ENCODE measurements at regions not wholly inside any gene's neighbourhood (a gene's known extent, or its start where the extent isn't known, plus 50 kb on each side); places are given as distances from the start of the nearest gene placed in this dataset.

DNA sequence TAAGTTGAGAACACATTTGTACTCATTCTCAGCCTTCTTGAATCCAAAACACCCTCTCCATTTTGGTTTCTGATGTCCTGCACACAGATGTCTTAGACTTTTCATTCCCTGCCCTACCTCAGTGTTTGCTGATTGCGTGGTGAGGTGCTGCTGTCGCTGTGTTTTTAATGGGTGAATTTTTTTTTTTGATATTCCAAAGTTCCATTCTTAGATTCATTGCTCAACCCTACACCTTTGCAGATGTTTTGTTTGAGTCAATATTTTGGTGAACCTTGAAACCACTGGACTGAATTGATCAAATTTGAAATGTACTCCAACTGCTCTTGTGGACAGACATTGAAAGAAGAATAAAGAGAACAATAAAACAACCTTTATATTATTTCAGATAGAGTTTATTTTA lies 130.4 kb upstream of the DSEL start:
- H3K9me3 Mint-ChIP-seq (ENCODE audit: unreplicated experiment) = no peaks in the 10 kb centered on the region
- no peaks in the 10 kb centered on the region for H3K27me3 Mint-ChIP-seq (ENCODE audit: unreplicated experiment)
- DNase-seq (ENCODE audit: low spot score) = no peak
- no peak overlapping the region for H3K4me3 Mint-ChIP-seq (ENCODE audit: unreplicated experiment)
- H3K27ac Mint-ChIP-seq (ENCODE audit: unreplicated experiment) = no peak overlapping the region
- no peaks in the 10 kb centered on the region for H3K4me1 Mint-ChIP-seq (ENCODE audit: unreplicated experiment)
- TF ChIP-seq, protein P1, sequence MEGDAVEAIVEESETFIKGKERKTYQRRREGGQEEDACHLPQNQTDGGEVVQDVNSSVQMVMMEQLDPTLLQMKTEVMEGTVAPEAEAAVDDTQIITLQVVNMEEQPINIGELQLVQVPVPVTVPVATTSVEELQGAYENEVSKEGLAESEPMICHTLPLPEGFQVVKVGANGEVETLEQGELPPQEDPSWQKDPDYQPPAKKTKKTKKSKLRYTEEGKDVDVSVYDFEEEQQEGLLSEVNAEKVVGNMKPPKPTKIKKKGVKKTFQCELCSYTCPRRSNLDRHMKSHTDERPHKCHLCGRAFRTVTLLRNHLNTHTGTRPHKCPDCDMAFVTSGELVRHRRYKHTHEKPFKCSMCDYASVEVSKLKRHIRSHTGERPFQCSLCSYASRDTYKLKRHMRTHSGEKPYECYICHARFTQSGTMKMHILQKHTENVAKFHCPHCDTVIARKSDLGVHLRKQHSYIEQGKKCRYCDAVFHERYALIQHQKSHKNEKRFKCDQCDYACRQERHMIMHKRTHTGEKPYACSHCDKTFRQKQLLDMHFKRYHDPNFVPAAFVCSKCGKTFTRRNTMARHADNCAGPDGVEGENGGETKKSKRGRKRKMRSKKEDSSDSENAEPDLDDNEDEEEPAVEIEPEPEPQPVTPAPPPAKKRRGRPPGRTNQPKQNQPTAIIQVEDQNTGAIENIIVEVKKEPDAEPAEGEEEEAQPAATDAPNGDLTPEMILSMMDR (IDR thresholded peaks at IDR 0.05; ENCODE audit: unreplicated experiment) = no peak
- H3K36me3 Mint-ChIP-seq (ENCODE audit: low read depth, unreplicated experiment) = no peaks in the 10 kb centered on the region

DNA sequence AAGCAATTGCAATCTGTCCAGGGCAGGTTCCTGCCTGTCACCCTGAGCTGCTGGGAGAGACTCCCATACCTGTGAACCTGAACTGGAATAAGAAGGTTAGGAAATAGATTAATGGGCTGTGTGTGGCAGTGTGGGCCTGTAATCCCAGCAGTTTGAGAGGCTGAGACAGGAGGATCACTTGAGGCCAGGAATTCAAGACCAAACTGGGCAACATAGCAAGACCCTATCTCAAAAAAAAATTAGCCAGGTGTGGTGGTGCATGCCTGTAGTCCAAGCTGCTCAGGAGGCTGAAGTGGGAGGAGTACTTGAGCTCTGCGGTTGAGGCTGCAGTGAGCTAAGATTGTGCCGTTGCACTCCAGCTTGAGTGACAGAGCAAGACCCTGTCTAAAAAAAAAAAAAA lies 127.7 kb upstream of the DSEL start:
- Mint-ChIP-seq H3K4me1 (ENCODE audit: unreplicated experiment) (no peaks in the 10 kb centered on the region), H3K9me3 (ENCODE audit: unreplicated experiment) (no peaks in the 10 kb centered on the region), H3K4me3 (ENCODE audit: unreplicated experiment) (no peak overlapping the region), H3K36me3 (ENCODE audit: low read depth, unreplicated experiment) (no peaks in the 10 kb centered on the region), H3K27me3 (ENCODE audit: unreplicated experiment) (peaks cover 1% of the 10 kb centered on the region), H3K27ac (ENCODE audit: unreplicated experiment) (no peak overlapping the region)
- TF ChIP-seq, protein P1 (IDR thresholded peaks at IDR 0.05; ENCODE audit: unreplicated experiment) = no peak
- no peak for DNase-seq (ENCODE audit: low spot score)

DNA sequence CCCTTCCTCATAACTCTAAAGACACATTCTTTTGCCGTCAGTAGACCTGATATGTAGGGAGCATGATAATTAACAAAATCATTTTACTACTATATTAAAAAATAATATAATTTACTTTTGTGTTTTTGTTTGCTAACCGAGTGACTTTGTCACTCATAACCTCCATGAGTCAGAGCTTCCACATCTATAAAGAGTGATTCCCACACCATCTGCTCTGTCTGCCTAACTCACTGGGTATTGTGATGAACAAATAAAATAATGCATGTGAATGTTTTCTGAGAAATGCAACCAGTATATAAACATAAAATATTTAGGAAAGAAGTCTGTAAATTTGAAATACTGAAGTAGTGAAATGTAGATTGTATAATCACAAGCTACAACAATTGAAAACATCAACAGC lies 123.4 kb upstream of the DSEL start:
- Mint-ChIP-seq H3K4me1 (ENCODE audit: unreplicated experiment) (no peaks in the 10 kb centered on the region), H3K27me3 (ENCODE audit: unreplicated experiment) (peaks cover 1% of the 10 kb centered on the region), H3K4me3 (ENCODE audit: unreplicated experiment) (no peak overlapping the region), H3K9me3 (ENCODE audit: unreplicated experiment) (no peaks in the 10 kb centered on the region), H3K36me3 (ENCODE audit: low read depth, unreplicated experiment) (no peaks in the 10 kb centered on the region), H3K27ac (ENCODE audit: unreplicated experiment) (no peak overlapping the region)
- TF ChIP-seq, protein P1 (IDR thresholded peaks at IDR 0.05; ENCODE audit: unreplicated experiment) = no peak
- no peak for DNase-seq (ENCODE audit: low spot score)

DNA sequence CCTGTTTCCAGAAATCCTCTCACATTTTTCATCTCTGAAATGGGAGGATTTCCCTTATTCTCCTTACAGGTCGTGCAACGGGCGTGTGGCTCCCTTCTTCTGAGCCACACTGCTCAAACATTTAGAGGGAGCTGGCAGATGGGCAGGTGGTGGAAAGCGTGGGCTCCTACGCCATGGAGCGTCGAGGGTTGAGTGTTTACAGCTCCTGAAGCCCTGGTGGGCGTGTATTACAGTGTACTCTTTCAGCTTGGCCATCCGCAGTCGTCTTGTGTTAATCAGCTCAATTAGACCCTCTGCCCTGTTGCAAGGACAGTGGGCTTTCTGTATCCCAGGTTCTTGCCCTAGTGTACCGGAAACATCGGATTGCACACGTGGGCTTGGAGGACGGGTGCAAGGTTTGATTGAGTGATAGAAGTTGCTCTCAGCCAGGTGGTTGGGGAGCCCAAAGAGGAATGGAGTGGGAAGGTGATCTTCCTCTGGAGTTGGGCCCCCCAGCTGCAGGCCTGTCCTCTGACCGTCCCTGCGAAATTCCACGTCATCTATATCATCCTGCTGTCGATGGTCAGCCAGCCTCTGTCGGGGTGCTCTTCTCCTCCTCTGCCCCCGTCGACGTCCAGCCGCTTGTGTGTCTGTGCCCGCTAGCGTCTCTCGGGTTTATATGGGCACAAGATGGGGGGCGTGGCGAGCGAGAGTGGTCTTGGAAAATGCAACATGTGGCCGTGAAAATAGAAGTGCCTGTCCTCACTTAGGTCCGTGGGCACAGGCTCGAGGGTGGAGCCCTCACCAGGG lies 120.3 kb upstream of the DSEL start:
- H3K27me3 Mint-ChIP-seq (ENCODE audit: unreplicated experiment) = peaks cover 1% of the 10 kb centered on the region
- DNase-seq (ENCODE audit: low spot score) = no peak
- no peaks in the 10 kb centered on the region for H3K36me3 Mint-ChIP-seq (ENCODE audit: low read depth, unreplicated experiment)
- no peaks in the 10 kb centered on the region for H3K9me3 Mint-ChIP-seq (ENCODE audit: unreplicated experiment)
- H3K4me1 Mint-ChIP-seq (ENCODE audit: unreplicated experiment) = no peaks in the 10 kb centered on the region
- no peak overlapping the region for H3K27ac Mint-ChIP-seq (ENCODE audit: unreplicated experiment)
- TF ChIP-seq, protein P1 (IDR thresholded peaks at IDR 0.05; ENCODE audit: unreplicated experiment) = no peak
- no peak overlapping the region for H3K4me3 Mint-ChIP-seq (ENCODE audit: unreplicated experiment)

DNA sequence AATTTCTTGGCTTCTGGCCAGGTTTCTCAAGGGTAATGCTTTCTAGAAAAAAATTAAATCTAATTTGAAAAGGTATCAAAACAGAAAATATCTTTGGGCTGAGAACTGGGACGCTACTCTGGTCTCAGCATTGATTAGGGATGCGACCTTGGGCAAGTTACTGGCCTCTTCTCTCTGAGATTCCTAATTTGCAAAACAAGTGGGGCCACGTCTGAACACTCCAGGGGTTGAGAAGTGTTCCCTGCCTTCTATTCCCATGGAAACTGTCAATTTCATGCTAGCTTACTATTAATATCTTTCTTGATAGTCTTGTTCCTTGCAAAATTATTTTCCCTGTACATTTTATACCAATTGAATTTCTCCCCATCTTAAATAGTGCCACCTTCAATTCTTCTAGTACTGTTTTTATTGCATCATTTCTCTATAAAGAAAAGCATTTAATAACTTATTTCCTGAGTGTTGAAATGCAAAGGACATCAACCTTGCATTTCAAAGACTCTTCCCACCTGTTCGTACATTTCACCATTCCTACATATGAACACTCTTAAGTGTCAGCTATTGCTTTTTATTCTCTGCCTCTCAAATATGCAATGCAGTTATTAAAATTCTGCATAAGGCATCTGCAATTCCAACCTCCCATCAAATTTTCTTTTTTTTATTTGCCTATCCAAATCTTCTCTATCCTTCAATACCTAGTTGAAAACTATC lies 118.3 kb upstream of the DSEL start:
- H3K4me3 Mint-ChIP-seq (ENCODE audit: unreplicated experiment) = no peak overlapping the region
- H3K27me3 Mint-ChIP-seq (ENCODE audit: unreplicated experiment) = peaks cover 1% of the 10 kb centered on the region

More for the DNA sequence above, 118.3 kb upstream of the DSEL start:
- Mint-ChIP-seq H3K9me3 (ENCODE audit: unreplicated experiment) (no peaks in the 10 kb centered on the region), H3K27ac (ENCODE audit: unreplicated experiment) (no peak overlapping the region), H3K4me1 (ENCODE audit: unreplicated experiment) (no peaks in the 10 kb centered on the region), H3K36me3 (ENCODE audit: low read depth, unreplicated experiment) (no peaks in the 10 kb centered on the region)
- DNase-seq (ENCODE audit: low spot score) = no peak
- TF ChIP-seq, protein P1 (IDR thresholded peaks at IDR 0.05; ENCODE audit: unreplicated experiment) = no peak
